Dedifferentiated amniotic fluid mesenchymal stem cell (primary cell): ENCODE measurements at regions not wholly inside any gene's neighbourhood (a gene's known extent, or its start where the extent isn't known, plus 50 kb on each side); places are given as distances from the start of the nearest gene placed in this dataset.
"Not testable (repeated sequence)": the region's sequence is repeated elsewhere in the genome, so short reads cannot be mapped to it uniquely, and the experiment has no call there.

Experiments
- DNase-seq: peaks from one replicate; pipeline ENCODE4 v3.0.0-alpha.2; 2016; ENCODE audit errors: extremely low spot score

GRCh38 chr2:194553980-194554379 lies 1103.0 kb upstream of the SLC39A10 start:
- no peak for DNase-seq

- no peak for DNase-seq
Observed at GRCh38 chr2:194550702-194551101, 1106.3 kb upstream of the SLC39A10 start.

GRCh38 chr2:194549387-194549786 lies 1107.6 kb upstream of the SLC39A10 start:
- DNase-seq = no peak

GRCh38 chr2:194545978-194546377 lies 1111.0 kb upstream of the SLC39A10 start:
- DNase-seq = no peak

- no peak for DNase-seq
Observed at GRCh38 chr2:194539425-194539824, 1117.6 kb upstream of the SLC39A10 start.

- DNase-seq = no peak
Observed at GRCh38 chr2:194526121-194526520, 1130.9 kb upstream of the SLC39A10 start.

GRCh38 chr2:194514281-194514680 lies 1142.7 kb upstream of the SLC39A10 start:
- DNase-seq = no peak

- not testable (repeated sequence) for DNase-seq
Observed at GRCh38 chr2:194511070-194511469, 1146.0 kb upstream of the SLC39A10 start.

GRCh38 chr2:194504876-194505275 lies 1152.2 kb upstream of the SLC39A10 start:
- DNase-seq = not testable (repeated sequence)

- no peak for DNase-seq
Observed at GRCh38 chr2:194495046-194495445, 1162.0 kb upstream of the SLC39A10 start.

GRCh38 chr2:194494401-194494800 lies 1162.6 kb upstream of the SLC39A10 start:
- no peak for DNase-seq

GRCh38 chr2:194491409-194492115 lies 1165.5 kb upstream of the SLC39A10 start:
- no peak for DNase-seq

GRCh38 chr2:194486326-194486725 lies 1170.7 kb upstream of the SLC39A10 start:
- DNase-seq = no peak

GRCh38 chr2:194483041-194483440 lies 1174.0 kb upstream of the SLC39A10 start:
- no peak for DNase-seq

GRCh38 chr2:194465641-194466040 lies 1191.4 kb upstream of the SLC39A10 start:
- no peak for DNase-seq

GRCh38 chr2:194464964-194465638 lies 1191.9 kb upstream of the SLC39A10 start:
- no peak for DNase-seq

- DNase-seq = not testable (repeated sequence)
Observed at GRCh38 chr2:194462883-194463282, 1194.1 kb upstream of the SLC39A10 start.

GRCh38 chr2:194455358-194455757 lies 1201.7 kb upstream of the SLC39A10 start:
- DNase-seq = no peak

GRCh38 chr2:194452504-194452903 lies 1204.5 kb upstream of the SLC39A10 start:
- DNase-seq = no peak

GRCh38 chr2:194445226-194445625 lies 1211.8 kb upstream of the SLC39A10 start:
- DNase-seq = no peak

- DNase-seq = no peak
Observed at GRCh38 chr2:194443926-194444325, 1213.1 kb upstream of the SLC39A10 start.

GRCh38 chr2:194424683-194425209 lies 1232.3 kb upstream of the SLC39A10 start:
- DNase-seq = no peak

- DNase-seq = no peak
Observed at GRCh38 chr2:194411221-194411620, 1245.8 kb upstream of the SLC39A10 start.
